ENCODE measurements at regions not wholly inside any gene's neighbourhood (a gene's known extent, or its start where the extent isn't known, plus 50 kb on each side); places are given as distances from the start of the nearest gene placed in this dataset.

GRCh38 chrX:142149919-142150318 lies 55.2 kb downstream of the MAGEC2 start:
- DNase-seq = no peak

GRCh38 chrX:142134533-142134932 lies 70.6 kb downstream of the MAGEC2 start:
- no peak for DNase-seq

GRCh38 chrX:142096253-142096652 lies 108.8 kb downstream of the MAGEC2 start:
- no peak for DNase-seq

GRCh38 chrX:142095651-142096245 lies 109.3 kb downstream of the MAGEC2 start:
- DNase-seq = peak in 2 of 58 donors; percentile 0

GRCh38 chrX:142089193-142089592 lies 115.9 kb downstream of the MAGEC2 start:
- DNase-seq = peak in 4 of 58 donors; percentile 0 to 20 (median 0)

GRCh38 chrX:142084611-142085010 lies 120.5 kb downstream of the MAGEC2 start:
- no peak for DNase-seq

GRCh38 chrX:142076633-142077032 lies 128.5 kb downstream of the MAGEC2 start:
- no peak for DNase-seq

GRCh38 chrX:142068365-142068764 lies 136.7 kb downstream of the MAGEC2 start:
- no peak for DNase-seq

GRCh38 chrX:142060191-142060590 lies 144.9 kb downstream of the MAGEC2 start:
- no peak for DNase-seq

GRCh38 chrX:142054094-142054493 lies 150.4 kb downstream of the MAGEC1 start:
- no peak for DNase-seq

- no peak for DNase-seq
These were observed 148.5 kb downstream of the MAGEC1 start for GRCh38 chrX:142052238-142052637.

GRCh38 chrX:142043196-142043595 lies 139.5 kb downstream of the MAGEC1 start:
- DNase-seq = no peak

- no peak for DNase-seq
These were observed 137.2 kb downstream of the MAGEC1 start for GRCh38 chrX:142040906-142041305.

GRCh38 chrX:142036116-142036515 lies 132.4 kb downstream of the MAGEC1 start:
- no peak for DNase-seq

- no peak for DNase-seq
These were observed 101.8 kb downstream of the MAGEC1 start for GRCh38 chrX:142005532-142005931.

- no peak for DNase-seq
These were observed 98.8 kb downstream of the MAGEC1 start for GRCh38 chrX:142002471-142002870.

GRCh38 chrX:142001934-142002333 lies 98.2 kb downstream of the MAGEC1 start:
- DNase-seq = no peak

GRCh38 chrX:141989815-141990214 lies 86.1 kb downstream of the MAGEC1 start:
- no peak for DNase-seq

GRCh38 chrX:141989134-141989533 lies 85.4 kb downstream of the MAGEC1 start:
- no peak for DNase-seq

GRCh38 chrX:141982296-141982695 lies 78.6 kb downstream of the MAGEC1 start:
- DNase-seq = no peak

GRCh38 chrX:141975839-141976238 lies 72.1 kb downstream of the MAGEC1 start:
- DNase-seq = no peak

GRCh38 chrX:141969706-141970105 lies 66.0 kb downstream of the MAGEC1 start:
- DNase-seq = peak in 1 of 58 donors; percentile 48

- no peak for DNase-seq
These were observed 56.9 kb downstream of the MAGEC1 start for GRCh38 chrX:141960578-141960977.
